ENCODE measurements at regions not wholly inside any gene's neighbourhood (a gene's known extent, or its start where the extent isn't known, plus 50 kb on each side); places are given as distances from the start of the nearest gene placed in this dataset.

DNA sequence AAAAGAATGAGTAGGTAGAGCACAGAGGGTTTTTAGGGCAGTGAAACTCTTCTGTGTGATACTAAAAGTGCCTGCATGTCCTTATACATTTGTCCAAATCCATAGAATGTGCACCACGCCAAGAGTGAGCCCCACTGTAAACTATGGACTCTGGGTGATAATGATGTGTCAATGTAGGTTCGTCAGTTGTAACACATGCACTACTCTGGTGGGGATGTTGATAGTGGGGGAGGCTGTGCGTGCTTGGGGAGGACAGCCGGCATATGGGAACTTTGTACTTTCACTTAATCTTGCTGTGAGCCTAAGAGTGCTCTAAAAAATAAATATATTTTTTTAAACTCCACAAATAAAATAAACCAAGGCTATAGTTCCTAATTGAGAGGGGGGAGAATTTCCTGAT lies 319.2 kb downstream of the SHQ1 start:
- Histone ChIP-seq H3K4me2 (replicated peaks; ENCODE audit: extremely low read depth, low read length, poor library complexity, severe bottlenecking) (no peak overlapping the region), H2AFZ (ENCODE audit: insufficient read depth, low read depth, low read length, poor library complexity, severe bottlenecking) (no peak overlapping the region)
- DNase-seq, result no peak

DNA sequence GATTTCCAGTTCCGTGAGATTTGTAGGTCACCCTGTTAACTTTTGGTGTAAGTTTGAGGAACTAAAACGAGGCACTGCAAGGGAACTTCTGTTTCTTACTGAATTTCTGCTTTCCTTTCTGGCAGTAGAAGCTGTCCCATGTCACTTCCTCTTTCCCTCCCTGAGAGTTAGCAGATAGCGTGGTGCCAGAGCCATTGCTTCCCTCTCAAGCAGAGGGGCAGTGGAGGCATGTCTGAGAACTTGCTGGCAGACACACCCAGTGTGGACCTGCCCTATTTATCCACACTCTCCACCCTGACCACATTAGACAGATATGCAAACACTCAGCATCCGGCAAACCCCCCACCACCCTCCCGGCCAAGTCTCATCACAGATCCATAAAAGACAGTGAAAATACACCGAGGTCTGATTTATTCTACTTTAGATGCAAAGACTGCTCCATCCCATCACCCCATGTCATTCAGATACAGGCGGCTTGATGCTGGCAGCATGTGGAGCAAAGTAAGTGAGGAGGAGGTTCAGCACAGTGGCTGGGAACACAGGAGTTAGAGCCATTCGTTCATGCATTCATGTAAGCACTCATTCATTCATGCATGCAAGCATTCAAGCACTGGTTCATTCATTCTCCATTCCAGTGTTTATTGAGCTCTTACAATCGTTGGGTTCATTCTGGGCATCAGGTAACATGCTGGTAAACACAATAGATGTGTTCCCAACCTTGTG lies 324.7 kb downstream of the SHQ1 start:
- Histone ChIP-seq H4K20me1 (ENCODE audit: insufficient read depth, low read length) (no peaks in the 10 kb centered on the region), H3K27me3 (ENCODE audit: control insufficient read depth in 2 of 2, insufficient read depth in 2 of 2, low read length in 2 of 2) (no peaks in the 10 kb centered on the region), H3K36me3 (replicated peaks in 1 of 2; ENCODE audit: control insufficient read depth in 1 of 2, insufficient read depth in 2 of 2, low read length in 2 of 2) (no peaks in the 10 kb centered on the region), H3K4me2 (replicated peaks; ENCODE audit: extremely low read depth, low read length, poor library complexity, severe bottlenecking) (peak overlapping the region; percentile 52), H2AFZ (ENCODE audit: insufficient read depth, low read depth, low read length, poor library complexity, severe bottlenecking) (peak overlapping the region; percentile 34), H3K4me3 (replicated peaks in 1 of 3; ENCODE audit: low read depth in 2 of 3, low read length in 3 of 3) (peak overlapping the region in 1 of 3 experiments; percentile 41), H3K79me2 (ENCODE audit: insufficient read depth, low read length) (no peaks in the 10 kb centered on the region), H3K9ac (ENCODE audit: insufficient read depth, low read length, poor library complexity, severe bottlenecking) (peak overlapping the region; percentile 66), H3K9me3 (replicated peaks in 1 of 2; ENCODE audit: control insufficient read depth in 1 of 2, insufficient read depth in 1 of 2, low read length in 2 of 2) (no peaks in the 10 kb centered on the region), H3K4me1 (ENCODE audit: control insufficient read depth in 1 of 2, insufficient read depth in 2 of 2, low read length in 2 of 2) (peaks cover 41 to 47% of the 10 kb centered on the region in 2 donors), H3K27ac (ENCODE audit: low read depth in 1 of 2, low read length in 2 of 2) (peak overlapping the region; percentile 97 to 98)
- Mint-ChIP-seq H3K9me3 (peaks cover 0 to 2% (median 0%) of the 10 kb centered on the region in 7 donors), H3K27ac (peak overlapping the region; percentile 89 to 97 (median 94)), H3K4me1 (peaks cover 35% of the 10 kb centered on the region), H3K36me3 (no peaks in the 10 kb centered on the region), H3K27me3 (ENCODE audit: low read depth in 3 of 3) (no peaks in the 10 kb centered on the region), H3K4me3 (peak overlapping the region; percentile 51 to 84)
- peak; percentile 93 to 98 (median 96) for DNase-seq
- 19% methylated on average over 4 of the region's 9 CpGs for WGBS (ENCODE audit: insufficient coverage)
- TF ChIP-seq, protein P1, sequence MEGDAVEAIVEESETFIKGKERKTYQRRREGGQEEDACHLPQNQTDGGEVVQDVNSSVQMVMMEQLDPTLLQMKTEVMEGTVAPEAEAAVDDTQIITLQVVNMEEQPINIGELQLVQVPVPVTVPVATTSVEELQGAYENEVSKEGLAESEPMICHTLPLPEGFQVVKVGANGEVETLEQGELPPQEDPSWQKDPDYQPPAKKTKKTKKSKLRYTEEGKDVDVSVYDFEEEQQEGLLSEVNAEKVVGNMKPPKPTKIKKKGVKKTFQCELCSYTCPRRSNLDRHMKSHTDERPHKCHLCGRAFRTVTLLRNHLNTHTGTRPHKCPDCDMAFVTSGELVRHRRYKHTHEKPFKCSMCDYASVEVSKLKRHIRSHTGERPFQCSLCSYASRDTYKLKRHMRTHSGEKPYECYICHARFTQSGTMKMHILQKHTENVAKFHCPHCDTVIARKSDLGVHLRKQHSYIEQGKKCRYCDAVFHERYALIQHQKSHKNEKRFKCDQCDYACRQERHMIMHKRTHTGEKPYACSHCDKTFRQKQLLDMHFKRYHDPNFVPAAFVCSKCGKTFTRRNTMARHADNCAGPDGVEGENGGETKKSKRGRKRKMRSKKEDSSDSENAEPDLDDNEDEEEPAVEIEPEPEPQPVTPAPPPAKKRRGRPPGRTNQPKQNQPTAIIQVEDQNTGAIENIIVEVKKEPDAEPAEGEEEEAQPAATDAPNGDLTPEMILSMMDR (IDR thresholded peaks at IDR 0.05), result no peak
- intact Hi-C loops (cut with micrococcal nuclease), result loop anchor here (5.0 to 10.0 kb wide), 2 partner anchors 66 to 69 kb away; no protein-coding TSS in a partner anchor

More for the DNA sequence above, 319.2 kb downstream of the SHQ1 start:
- Mint-ChIP-seq H3K4me3 (no peak overlapping the region), H3K27ac (no peak overlapping the region), H3K4me1 (peaks cover 10% of the 10 kb centered on the region), H3K36me3 (peaks cover 0 to 6% of the 10 kb centered on the region in 2 donors), H3K27me3 (ENCODE audit: low read depth in 3 of 3) (peaks cover 0 to 8% (median 6%) of the 10 kb centered on the region in 3 donors), H3K9me3 (peaks cover 0 to 3% (median 0%) of the 10 kb centered on the region in 7 donors)
- intact Hi-C loops (cut with micrococcal nuclease), result loop anchor here in 1 of 2 donors (10.0 kb wide), 1 partner anchor 74 kb away; no protein-coding TSS in a partner anchor
- TF ChIP-seq, protein P1 (IDR thresholded peaks at IDR 0.05), result no peak
- Histone ChIP-seq H3K9ac (ENCODE audit: insufficient read depth, low read length, poor library complexity, severe bottlenecking) (no peak overlapping the region), H4K20me1 (ENCODE audit: insufficient read depth, low read length) (no peaks in the 10 kb centered on the region), H3K9me3 (replicated peaks in 1 of 2; ENCODE audit: control insufficient read depth in 1 of 2, insufficient read depth in 1 of 2, low read length in 2 of 2) (no peaks in the 10 kb centered on the region), H3K79me2 (ENCODE audit: insufficient read depth, low read length) (no peaks in the 10 kb centered on the region), H3K4me3 (replicated peaks in 1 of 3; ENCODE audit: low read depth in 2 of 3, low read length in 3 of 3) (no peak overlapping the region), H3K27ac (ENCODE audit: low read depth in 1 of 2, low read length in 2 of 2) (no peak overlapping the region), H3K36me3 (replicated peaks in 1 of 2; ENCODE audit: control insufficient read depth in 1 of 2, insufficient read depth in 2 of 2, low read length in 2 of 2) (no peaks in the 10 kb centered on the region), H3K27me3 (ENCODE audit: control insufficient read depth in 2 of 2, insufficient read depth in 2 of 2, low read length in 2 of 2) (no peaks in the 10 kb centered on the region), H3K4me1 (ENCODE audit: control insufficient read depth in 1 of 2, insufficient read depth in 2 of 2, low read length in 2 of 2) (peaks cover 11 to 13% of the 10 kb centered on the region in 2 donors)
- no CpG with 5 or more reads among the region's 4 CpGs for WGBS (ENCODE audit: insufficient coverage)
